HT-29 (cell line): ENCODE measurements at regions not wholly inside any gene's neighbourhood (a gene's known extent, or its start where the extent isn't known, plus 50 kb on each side); places are given as distances from the start of the nearest gene placed in this dataset.
A peak's percentile ranks its signal among the peaks of the same experiment; 100 is the strongest.
"Not testable (repeated sequence)": the region's sequence is repeated elsewhere in the genome, so short reads cannot be mapped to it uniquely, and the experiment has no call there.

ENCODE experiments used
- DNase-seq: peaks from one replicate; pipeline ENCODE4 v3.0.0-alpha.2; 2015; ENCODE audit warnings: low spot score

GRCh38 chr15:99485153-99485961, 80.4 kb upstream of the MEF2A start:
- no peak for DNase-seq

DNA sequence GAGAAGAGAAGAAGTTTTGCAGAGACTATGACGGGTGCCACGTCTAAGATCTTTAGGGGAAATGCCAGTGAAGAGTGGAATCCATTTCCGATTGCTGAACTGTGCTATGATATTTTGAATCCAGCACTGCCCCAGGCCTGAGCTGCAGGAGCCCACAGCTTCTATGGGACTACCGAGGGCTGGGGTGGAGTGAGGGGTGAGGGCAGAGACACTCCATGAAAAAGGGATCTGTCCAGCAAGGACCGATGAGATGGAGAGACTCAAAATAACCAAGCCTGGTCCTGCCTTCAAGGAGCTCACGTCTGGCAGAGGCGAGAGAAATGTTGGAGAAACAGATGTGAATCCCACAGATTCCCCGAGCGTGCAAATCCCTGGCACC, 79.8 kb upstream of the MEF2A start:
- DNase-seq, result peak; percentile 9

GRCh38 chr15:99486371-99487336, 79.1 kb upstream of the MEF2A start:
- DNase-seq, result peak; percentile 39

DNA sequence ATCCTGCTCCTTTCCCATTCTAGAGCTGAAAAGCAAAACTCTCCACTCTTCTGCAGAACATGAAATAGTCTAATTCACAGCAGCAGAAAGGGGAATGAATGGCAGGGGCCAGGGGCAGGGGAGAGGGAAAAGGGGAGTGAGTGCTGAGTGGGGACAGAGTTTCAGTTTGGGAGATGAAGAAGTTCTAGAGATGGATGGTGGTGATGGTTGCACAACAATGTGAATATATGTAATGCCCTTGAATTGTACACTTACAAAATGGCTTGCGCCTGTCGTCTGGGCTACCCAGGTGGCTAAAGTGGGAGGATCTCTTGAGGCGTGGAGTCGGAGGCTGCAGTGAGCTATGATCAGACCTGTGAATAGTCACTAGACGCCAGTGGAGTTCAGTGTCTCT, 78.5 kb upstream of the MEF2A start:
- DNase-seq, result no peak

DNA sequence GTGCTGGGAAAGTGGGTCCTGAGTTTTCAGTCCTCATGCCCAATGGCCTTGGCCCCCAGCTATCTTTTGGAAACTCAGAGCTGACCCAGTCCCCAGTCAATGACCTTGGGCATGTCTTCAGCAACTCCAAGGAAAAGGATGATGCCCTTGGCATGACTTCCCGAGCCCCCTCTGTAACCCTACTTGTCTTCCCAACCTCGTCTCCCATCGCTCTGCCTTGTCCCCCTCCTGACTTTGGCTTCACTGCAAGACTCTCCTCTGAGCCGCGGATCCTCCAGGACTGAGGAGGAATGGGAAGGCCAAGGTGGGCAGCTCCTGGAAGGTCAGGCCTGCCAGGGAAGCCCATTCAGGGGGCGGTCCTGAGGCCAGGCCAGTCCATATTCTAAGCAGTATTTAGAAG, 73.5 kb upstream of the MEF2A start:
- no peak for DNase-seq

DNA sequence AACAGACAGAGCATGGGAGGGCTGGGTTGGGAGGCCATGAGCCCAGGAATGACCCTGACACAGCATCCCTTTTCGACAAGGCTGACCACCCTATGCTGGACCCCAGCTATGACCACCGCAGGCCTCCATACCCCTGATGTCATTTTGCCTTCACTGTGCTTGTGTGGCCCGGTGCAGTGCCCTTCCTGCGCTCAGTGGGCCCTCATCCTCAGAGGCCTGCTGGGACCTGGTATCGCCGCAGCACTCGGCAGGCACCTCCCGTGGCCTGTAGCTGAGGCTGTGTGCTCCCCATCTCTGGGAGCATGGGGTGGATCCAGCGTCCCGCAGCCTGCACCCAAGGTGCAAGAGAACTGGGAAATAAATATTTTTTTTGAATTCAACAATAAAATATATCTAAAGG, 73.1 kb upstream of the MEF2A start:
- no peak for DNase-seq

DNA sequence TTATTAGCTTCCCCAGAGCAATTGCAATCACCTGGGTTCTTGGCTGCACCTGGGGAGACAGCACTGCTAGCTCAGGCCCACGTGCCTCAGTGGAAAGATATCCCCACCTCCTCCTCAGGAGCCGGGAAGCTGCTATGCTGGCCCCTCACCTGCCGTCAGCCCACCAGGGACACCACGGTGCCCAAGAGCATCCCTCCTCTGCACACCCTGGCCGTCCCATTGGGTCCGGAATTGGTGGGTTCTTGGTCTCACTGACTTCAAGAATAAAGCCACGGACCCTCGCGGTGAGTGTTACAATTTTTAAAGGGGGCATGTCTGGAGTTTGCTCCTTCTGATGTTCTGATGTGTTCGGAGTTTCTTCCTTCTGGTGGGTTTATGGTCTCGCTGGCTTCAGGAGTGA, 72.3 kb upstream of the MEF2A start:
- DNase-seq, result no peak

- DNase-seq, result not testable (repeated sequence)
Observed at GRCh38 chr15:99494536-99495233, 71.1 kb upstream of the MEF2A start.

DNA sequence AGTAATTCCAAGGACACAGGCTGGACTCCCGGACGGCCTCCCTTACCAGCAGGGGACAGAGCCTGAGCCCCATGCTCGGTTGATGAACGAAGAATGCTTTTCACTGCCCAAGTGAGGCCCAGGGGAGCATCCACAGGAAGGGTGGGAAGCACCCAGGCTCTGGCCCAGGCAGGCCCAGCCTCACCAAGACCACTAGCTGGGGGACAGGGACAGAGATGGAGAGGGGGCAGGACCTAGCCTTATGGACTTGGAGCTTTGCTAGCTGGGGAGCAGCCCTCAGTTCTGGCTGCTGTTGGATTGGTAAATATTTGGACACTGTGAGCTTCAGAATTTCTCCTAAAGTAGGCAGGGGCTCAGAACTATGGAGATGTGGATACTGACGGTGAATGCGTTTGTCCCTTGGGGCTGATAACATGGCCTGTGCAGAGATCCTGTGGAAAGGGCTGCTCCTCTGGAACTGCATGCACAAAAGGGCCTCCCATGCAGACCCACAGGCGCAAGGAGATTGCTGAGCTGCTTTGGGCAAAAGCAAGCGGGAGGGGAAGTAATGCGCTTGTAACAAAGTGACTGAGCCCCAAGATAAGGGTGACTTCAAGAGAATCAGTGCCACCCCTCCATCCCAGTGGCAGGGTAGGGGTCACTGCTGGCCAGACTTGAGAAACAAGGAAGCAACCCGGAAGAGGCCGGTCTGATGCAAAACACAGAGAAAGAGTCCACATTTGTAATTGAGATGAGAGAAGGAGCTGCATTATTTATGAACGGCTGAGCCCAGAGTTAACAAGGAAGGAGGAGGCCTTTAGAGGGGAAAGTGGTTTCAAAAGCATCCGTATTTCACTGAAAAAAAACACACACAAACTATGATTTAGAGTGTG, 70.1 kb upstream of the MEF2A start:
- no peak for DNase-seq

DNA sequence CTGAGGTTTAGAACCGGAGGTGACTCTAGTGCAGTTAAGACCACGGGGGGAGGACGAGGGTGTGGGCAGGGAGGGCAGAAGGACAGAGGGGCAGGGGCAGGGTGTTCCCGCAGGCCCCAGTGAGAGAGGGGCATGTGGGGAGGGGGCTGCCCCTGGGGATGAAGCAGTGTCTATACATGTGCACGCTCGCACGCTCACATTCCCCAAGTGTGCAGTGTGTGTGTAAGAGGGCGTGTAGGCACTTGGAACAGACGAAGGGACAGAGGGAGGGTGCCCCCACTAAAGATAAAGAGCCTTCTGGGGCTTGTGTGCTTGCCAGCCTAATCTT, 69.5 kb upstream of the MEF2A start:
- DNase-seq, result no peak

DNA sequence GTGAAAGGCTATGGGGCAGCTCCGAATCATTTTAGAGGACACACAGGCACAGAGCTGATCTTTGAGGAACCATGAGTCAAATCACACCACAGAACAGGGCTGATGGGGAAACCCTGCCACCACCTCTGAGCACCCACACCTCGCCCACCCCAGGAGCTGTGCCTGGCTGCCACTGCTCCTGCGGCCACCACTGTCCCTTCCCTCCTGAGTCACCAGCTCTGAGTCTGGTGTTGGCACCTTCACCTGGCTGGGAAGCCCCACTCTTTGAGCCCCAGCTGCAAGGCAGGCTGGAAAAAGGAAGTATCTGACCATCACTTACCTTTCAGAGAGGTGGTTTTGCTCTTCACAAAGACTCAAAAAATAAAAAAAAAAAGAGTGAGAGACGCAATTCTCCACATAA, 63.6 kb upstream of the MEF2A start:
- DNase-seq, result no peak

- DNase-seq, result no peak
Observed at GRCh38 chr15:99502661-99503060, 63.1 kb upstream of the MEF2A start.

DNA sequence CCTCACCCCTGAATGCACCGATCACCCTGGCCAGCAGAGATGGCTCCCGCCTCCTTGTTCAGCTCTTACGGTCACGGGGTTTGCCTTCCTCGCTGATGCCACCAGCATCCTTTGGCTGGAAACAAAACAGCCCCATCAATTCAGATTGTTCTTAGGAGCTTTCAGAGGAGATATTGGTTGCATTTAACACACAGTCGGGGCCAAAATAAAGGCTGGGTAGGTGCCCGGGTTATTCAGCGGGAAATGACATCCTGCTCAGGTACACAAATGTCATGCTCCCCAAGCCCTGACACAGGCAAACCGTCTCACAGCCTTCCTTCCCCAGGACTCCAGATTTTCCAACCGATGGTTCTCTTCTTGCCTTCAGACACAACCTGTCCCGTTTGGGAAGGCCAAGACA, 62.4 kb upstream of the MEF2A start:
- no peak for DNase-seq

DNA sequence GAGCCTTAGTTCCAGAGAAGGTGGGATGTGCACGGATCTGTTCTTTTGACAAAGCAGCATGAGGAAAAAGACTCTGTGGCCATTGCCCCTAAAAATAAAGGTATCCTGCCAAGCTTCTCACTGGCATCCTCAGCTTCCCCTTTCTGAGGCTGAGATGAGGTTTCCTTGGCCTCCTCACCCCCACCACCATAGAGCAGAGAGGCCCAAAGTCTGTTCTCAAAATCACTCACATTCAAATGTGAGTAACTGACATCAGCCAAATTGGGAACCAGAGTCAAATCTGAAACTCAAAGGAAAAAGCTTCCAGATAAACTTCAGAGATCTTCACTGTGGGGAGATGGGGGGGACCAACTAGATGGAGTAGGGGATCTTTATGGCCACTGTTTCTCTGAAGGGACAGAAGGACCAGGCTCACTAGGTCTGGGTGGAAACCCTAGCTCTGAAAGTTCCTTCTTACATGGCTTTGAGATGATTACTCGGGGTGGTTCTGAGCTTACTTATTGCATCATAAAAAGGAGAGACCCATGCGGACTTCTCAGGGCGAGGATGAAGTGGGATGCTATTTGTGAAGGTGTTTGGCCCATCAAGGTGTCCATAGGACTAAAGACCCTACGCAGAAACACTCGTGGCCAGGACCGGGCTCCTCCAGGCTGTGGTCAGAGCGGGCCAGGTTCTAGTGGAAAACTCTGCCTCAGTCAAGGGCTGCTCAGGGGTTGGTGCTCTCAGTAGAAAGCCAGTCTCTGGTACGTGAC, 61.5 kb upstream of the MEF2A start:
- no peak for DNase-seq

DNA sequence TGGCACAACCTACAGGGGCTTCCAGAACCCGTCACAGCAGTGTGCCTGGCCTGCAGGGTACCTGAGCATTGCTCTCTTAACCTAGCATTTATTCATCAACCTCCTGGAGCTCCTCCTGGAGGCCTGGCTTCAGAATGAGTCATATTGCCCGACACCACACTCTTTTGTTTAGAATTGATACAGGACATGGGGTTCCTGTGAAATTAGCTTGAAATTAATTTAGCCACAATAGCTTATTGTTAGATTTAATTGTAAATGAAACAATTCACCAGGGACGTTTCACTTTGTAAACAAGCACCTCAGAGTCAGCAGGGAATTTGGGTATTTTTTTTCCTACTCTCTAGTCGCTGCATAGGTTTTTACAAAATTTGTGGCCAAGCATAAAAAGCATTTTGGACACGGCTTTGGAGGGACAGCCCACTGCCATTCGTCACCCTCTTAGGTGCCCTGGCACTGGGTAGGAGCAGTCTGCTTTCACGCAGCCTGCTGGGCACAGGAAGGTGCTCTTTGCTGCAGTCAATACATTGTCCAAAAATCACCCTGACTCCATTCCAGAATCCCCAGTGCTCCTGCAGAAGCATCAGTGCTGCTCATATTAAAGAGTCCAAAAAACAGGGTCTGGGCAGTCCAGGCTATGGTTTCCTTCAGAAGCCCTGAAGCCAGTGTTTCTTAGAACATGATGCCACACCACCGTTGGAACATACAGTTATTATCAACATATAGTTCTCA, 60.8 kb upstream of the MEF2A start:
- peak; percentile 25 for DNase-seq

GRCh38 chr15:99506399-99506798, 59.4 kb upstream of the MEF2A start:
- DNase-seq, result no peak

DNA sequence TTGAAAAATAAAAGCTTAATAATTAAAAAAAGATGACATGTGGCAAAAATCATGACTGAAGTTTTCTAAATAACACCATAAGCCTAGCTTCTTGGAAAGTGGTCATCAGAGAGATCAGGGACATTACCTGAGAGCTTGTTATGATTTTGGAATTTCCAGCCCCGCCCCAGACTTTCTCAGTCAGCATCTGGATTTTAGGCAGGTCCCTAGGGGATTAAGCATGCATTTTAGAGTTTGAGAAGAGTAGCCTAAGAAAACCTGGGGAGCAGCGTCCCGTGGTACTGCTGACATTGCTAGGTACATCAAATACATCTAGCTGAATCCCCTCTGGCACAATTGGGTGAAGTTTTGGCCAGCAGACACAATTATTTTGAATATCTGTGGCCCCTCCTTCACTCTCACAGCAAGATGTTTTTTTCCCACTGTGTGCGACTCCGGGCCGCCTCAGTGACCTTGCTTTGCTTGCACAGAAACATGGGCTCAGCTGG, 58.7 kb upstream of the MEF2A start:
- no peak for DNase-seq

GRCh38 chr15:99507504-99508310, 58.1 kb upstream of the MEF2A start:
- DNase-seq, result no peak

- no peak for DNase-seq
Observed at GRCh38 chr15:99508311-99508645, 57.5 kb upstream of the MEF2A start.
